GM18868 (cell line): ENCODE measurements at regions not wholly inside any gene's neighbourhood (a gene's known extent, or its start where the extent isn't known, plus 50 kb on each side); places are given as distances from the start of the nearest gene placed in this dataset.

Source experiments
- ATAC-seq: cut with Tn5 transposase; IDR thresholded peaks from one replicate; pipeline ENCODE4 v1.9.1; 2021; ENCODE audit warnings: mild to moderate bottlenecking, moderate library complexity; ENCODE audit not compliant: unreplicated experiment

DNA sequence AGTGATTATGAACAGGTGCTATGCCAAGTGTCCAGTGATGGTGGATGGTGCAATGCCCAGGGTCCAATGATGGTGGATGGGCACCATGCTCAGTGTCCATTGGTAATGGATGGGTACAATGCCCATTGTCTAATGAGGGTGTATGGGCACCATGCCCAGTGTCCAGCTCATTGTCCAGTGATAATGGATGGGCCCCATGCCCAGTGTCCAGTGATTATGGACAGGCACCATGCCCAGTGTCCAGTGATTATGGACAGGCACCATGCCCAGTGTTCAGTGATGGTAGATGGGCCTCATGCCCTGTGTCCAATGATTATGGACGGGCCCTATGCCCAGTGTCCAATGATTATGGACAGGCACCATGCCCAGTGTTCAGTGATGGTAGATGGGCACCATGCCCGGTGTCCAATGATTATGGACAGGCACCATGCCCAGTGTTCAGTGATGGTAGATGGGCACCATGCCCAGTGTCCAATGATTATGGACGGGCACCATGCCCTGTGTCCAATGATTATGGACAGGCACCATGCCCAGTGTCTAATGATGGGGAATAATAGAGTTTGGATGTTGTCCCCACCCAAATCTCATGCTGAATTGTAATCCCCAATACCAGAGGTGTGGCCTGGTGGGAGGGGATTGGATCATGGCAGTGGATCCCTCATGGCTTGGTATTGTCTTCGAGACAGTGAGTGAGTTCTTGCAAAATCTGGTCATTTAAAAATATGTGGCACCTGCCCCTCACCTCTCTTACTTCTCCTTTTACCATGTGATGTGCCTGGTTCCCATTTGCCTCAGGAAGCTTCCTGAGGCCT is 87.8 kb downstream of the ANKRD10 start:
- ATAC-seq, result no peak
